Stomach (tissue), 4 donors: ENCODE measurements at regions not wholly inside any gene's neighbourhood (a gene's known extent, or its start where the extent isn't known, plus 50 kb on each side); places are given as distances from the start of the nearest gene placed in this dataset.

Source experiments
- POLR2A ChIP-seq, 4 donors: fragments of 450-650 bp; IDR thresholded peaks; one replicate each; pipeline ENCODE4 v1.6.1; 2016; ENCODE audit warnings: antibody characterized with exemption in 4 of 4, control low read depth in 2 of 4, mild to moderate bottlenecking in 1 of 4, moderate library complexity in 1 of 4
- TF ChIP-seq, protein P1 (sequence below), 7 experiments: fragments of 450-650 bp in 4 of 7; fragments of 200-600 bp in 3 of 7; sonication (generic) in 3 of 7; IDR thresholded peaks; one replicate each; pipeline ENCODE4 v1.5.1; 2016 to 2019; ENCODE audit warnings: antibody characterized with exemption in 7 of 7, control low read depth in 2 of 7, mild to moderate bottlenecking in 1 of 7

DNA sequence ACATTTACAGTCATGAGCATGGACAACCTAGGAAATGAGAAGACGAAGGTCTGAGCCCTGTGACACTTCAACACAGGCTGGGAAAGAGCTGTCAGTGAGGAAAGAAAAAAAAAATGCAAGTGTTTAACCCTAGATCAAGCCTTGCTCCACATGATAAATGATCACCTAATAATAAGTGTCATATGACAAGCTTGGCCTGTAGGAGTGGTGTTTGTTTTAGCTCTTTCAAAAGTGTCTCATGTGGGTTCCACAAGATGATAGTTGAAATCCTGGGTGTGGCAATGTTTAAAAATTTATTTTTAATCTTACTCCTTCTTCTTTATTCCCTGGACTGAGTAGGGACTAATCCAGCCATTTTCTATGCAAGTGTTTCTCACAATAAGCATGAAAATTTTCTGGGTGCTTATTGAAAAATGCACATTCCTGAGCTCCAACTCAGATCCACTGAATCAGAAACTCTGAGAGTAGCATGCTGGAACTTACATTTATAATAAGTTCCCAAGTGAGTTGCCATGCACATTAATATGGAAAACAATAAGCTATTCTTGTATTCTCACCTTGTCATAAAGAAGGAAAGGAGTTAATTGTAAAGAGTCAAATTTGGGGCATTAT, 138.3 kb downstream of the AREG start:
- TF ChIP-seq, protein P1, sequence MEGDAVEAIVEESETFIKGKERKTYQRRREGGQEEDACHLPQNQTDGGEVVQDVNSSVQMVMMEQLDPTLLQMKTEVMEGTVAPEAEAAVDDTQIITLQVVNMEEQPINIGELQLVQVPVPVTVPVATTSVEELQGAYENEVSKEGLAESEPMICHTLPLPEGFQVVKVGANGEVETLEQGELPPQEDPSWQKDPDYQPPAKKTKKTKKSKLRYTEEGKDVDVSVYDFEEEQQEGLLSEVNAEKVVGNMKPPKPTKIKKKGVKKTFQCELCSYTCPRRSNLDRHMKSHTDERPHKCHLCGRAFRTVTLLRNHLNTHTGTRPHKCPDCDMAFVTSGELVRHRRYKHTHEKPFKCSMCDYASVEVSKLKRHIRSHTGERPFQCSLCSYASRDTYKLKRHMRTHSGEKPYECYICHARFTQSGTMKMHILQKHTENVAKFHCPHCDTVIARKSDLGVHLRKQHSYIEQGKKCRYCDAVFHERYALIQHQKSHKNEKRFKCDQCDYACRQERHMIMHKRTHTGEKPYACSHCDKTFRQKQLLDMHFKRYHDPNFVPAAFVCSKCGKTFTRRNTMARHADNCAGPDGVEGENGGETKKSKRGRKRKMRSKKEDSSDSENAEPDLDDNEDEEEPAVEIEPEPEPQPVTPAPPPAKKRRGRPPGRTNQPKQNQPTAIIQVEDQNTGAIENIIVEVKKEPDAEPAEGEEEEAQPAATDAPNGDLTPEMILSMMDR (IDR thresholded peaks at IDR 0.05), result no peak
- no peak for TF ChIP-seq POLR2A (IDR thresholded peaks at IDR 0.05)
